DMS 273 (cell line): ENCODE measurements at regions not wholly inside any gene's neighbourhood (a gene's known extent, or its start where the extent isn't known, plus 50 kb on each side); places are given as distances from the start of the nearest gene placed in this dataset.

Experiments
- DNase-seq: peaks from one replicate; lab custom pipeline; 2025; ENCODE audit not compliant: unreplicated experiment; lab: John Stamatoyannopoulos, UW

GRCh38 chr9:81292056-81292805, 397.1 kb downstream of the TLE1 start:
- no peak for DNase-seq

- no peak for DNase-seq
Measured at GRCh38 chr9:81289622-81290021, 399.7 kb downstream of the TLE1 start.

- no peak for DNase-seq
Measured at GRCh38 chr9:81268048-81268447, 421.3 kb downstream of the TLE1 start.

GRCh38 chr9:81266674-81267073, 422.7 kb downstream of the TLE1 start:
- DNase-seq, result no peak

- no peak for DNase-seq
Measured at GRCh38 chr9:81266086-81266485, 423.3 kb downstream of the TLE1 start.

- DNase-seq, result peak; percentile 70
Measured at GRCh38 chr9:81264516-81264915, 424.8 kb downstream of the TLE1 start.

- DNase-seq, result no peak
Measured at GRCh38 chr9:81259896-81260295, 429.5 kb downstream of the TLE1 start.

GRCh38 chr9:81256368-81256767, 433.0 kb downstream of the TLE1 start:
- DNase-seq, result no peak

GRCh38 chr9:81250606-81251005, 438.7 kb downstream of the TLE1 start:
- DNase-seq, result no peak

GRCh38 chr9:81250041-81250440, 439.3 kb downstream of the TLE1 start:
- DNase-seq, result no peak

GRCh38 chr9:81245254-81245956, 443.9 kb downstream of the TLE1 start:
- no peak for DNase-seq

GRCh38 chr9:81244631-81245030, 444.7 kb downstream of the TLE1 start:
- DNase-seq, result no peak

- no peak for DNase-seq
Measured at GRCh38 chr9:81242866-81243265, 446.5 kb downstream of the TLE1 start.

GRCh38 chr9:81239388-81239787, 450.0 kb downstream of the TLE1 start:
- no peak for DNase-seq

- no peak for DNase-seq
Measured at GRCh38 chr9:81237565-81238231, 451.6 kb downstream of the TLE1 start.

GRCh38 chr9:81234924-81235610, 454.3 kb downstream of the TLE1 start:
- no peak for DNase-seq

GRCh38 chr9:81231011-81231410, 458.3 kb downstream of the TLE1 start:
- DNase-seq, result no peak

GRCh38 chr9:81227507-81228245, 461.7 kb downstream of the TLE1 start:
- no peak for DNase-seq

- DNase-seq, result no peak
Measured at GRCh38 chr9:81225596-81225995, 463.8 kb downstream of the TLE1 start.

GRCh38 chr9:81224166-81225081, 464.9 kb downstream of the TLE1 start:
- DNase-seq, result no peak
